GM21360 (cell line): ENCODE measurements at regions not wholly inside any gene's neighbourhood (a gene's known extent, or its start where the extent isn't known, plus 50 kb on each side); places are given as distances from the start of the nearest gene placed in this dataset.
"Not testable (repeated sequence)": the region's sequence is repeated elsewhere in the genome, so short reads cannot be mapped to it uniquely, and the experiment has no call there.

ENCODE experiments used
- ATAC-seq: cut with Tn5 transposase; IDR thresholded peaks from one replicate; pipeline ENCODE4 v1.9.1; 2021; ENCODE audit warnings: mild to moderate bottlenecking, moderate library complexity; ENCODE audit not compliant: unreplicated experiment

DNA sequence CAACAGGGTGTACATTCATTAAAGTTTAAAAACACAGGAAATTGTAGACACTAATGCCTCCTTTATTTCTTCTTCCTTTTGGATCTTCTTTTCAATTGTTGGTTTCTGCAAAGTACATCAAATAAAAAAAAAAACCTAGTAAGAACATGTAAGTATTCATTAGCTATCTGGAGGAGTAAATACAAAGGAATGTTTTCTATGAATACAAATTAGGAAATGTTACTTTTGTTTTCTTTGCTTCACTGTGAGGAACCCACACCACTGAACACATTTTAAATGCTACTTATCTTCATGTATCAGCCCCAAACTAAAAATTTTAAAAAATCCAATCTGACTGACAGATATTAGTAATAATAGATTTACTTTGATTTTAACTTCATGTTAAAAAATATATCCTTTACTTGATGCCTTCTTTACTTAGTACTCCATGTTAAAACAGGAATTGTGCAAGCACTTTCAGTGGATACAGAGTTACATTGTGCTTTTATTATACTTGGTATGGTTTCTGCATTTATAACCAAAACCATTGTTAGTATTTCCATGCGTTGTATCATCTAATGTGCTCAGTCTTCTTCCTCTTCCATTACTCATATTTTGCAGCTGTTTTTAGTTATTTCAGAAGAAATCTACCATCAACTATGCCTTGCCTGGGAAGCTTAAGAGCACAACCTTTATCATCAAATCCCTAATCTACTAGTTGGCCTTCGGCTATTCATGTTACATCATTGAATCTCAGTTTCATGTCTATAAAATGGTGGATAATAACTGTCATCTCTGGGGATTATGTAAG lies 236.9 kb upstream of the DPYD start:
- no peak for ATAC-seq

DNA sequence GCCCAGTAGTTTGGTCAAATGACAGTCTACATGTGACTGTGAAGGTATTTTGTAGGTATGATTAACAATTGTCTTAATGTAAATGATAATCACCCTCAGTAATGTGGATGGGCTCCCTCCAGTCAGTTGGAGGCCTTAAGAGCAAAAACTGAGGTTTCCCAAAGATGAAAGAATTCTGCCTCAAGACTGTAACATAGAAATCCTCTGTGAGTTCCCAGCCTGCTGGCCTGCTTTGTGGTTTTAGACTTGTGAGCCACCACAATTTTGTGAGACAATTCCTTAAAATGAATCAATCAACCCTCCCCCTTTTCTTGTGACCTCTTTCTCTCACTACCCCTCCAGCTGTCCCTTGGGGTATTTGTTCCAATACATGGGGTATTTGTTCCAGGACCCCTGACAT lies 226.4 kb upstream of the DPYD start:
- no peak for ATAC-seq

DNA sequence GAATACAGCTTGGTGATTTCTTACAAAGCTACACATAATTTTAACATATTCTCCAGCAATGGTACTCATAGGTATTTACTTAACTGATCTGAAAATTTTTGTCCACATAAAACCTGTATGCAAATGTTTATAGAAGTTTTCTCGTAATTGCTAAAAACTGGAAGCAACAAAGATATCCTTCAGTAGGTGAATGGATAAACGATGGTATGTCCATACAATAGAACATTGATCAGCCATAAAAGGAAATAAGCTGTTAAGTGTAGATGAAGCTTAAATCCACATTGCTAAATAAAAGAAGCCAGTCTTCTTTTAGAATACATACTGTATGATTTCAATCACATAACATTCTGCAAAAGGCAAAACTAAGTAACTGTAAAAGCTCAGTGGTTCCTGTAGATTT lies 224.8 kb upstream of the DPYD start:
- no peak for ATAC-seq

- no peak for ATAC-seq
Measured at GRCh38 chr1:98143403-98143802, 222.6 kb upstream of the DPYD start.

DNA sequence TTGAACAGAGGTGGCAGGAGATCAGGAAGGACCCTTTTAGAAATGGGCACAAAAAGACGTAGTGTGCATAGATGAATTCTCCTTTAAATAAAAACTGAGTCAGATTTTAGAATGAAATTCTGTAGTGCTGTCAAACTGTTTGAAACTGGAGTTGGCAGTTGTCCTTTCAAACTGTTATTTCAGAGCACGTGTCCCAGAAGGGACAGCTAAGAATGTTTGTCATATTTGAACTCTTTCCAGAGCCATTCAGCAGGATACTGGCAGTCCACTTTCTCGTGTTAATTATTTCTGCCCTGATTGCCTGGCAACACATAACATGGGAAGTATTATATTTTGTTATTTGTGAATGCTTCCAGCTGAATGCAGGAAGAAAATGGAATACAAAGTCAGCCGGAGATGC lies 212.3 kb upstream of the DPYD start:
- no peak for ATAC-seq

- ATAC-seq: no peak
Measured at GRCh38 chr1:98130408-98130807, 209.6 kb upstream of the DPYD start.

DNA sequence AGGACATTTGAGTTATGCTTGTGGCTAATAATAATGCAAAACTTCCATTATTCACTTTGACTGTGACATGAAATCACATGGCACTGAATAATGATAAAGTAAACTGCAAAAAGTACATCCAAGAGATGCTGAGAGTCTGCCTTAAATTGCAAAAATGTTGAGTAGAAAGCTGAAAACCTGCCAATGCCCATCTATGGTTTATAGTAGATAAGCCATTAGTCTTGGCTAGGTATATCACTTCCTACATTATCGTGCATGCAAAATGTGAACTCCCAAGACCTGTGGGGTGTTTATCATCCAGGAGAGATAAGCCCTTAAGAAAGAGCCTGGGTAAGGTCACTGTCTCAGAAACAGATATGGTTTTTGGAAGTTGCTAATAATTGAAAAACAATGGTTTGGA lies 208.7 kb upstream of the DPYD start:
- no peak for ATAC-seq

DNA sequence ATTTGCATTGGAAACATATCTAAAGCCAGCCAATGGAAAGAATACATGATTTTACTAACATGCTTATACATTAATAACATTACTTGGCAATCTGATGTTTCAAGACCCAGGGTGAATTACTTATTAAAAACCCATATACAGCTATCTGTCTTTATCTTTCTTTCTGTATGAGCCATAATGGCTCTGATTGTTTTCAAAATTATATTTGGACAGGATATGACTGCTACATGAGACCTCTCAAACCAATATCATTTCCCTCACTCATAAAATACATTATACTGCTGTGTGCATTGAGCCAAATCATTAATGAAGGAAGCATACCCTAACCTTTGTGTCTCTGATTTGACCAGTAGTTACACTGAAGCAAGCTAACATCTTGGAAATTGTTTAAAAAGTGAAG lies 205.9 kb upstream of the DPYD start:
- ATAC-seq: no peak

DNA sequence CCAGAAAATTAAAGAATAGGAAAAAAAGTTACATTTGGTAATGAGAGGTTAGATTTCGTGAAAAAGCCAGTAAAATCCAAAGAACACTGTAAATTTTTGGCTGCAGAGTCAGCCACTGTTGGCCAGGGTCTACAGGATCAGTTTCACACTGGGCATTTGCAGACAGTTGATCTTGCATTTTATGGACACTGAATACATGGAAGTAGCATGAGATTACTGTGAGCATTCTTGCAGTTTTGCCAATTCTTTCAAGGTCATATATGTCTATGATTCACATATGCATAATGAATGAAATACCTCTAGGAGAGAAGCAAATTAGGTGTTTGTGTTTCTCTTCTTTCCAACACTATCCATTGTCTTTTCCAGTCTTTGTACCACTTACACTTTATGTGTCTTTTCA lies 200.8 kb upstream of the DPYD start:
- no peak for ATAC-seq

GRCh38 chr1:98119796-98120195 lies 199.0 kb upstream of the DPYD start:
- no peak for ATAC-seq

- no peak for ATAC-seq
Measured at GRCh38 chr1:98113811-98114210, 193.0 kb upstream of the DPYD start.

- ATAC-seq: no peak
Measured at GRCh38 chr1:98112626-98113025, 191.8 kb upstream of the DPYD start.

DNA sequence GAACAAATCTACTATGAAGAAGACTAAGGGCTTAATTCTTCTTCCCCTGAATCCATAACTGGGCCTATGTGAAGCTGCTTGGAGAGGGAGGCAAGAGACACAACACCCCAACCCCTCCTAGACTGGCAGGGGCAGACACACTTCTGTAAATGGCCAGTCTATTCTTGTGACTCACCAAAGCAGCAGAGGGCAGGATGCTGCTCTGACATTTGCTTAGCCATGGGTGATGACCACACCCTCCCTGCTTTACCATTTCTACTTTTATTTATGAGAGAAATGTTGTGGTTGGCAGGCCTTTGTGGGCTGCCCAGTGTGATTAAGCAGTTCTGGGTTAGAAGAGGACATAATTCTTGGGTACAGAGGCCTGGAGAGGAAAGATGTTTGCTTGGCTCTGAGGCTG lies 189.8 kb upstream of the DPYD start:
- ATAC-seq: no peak

- ATAC-seq: not testable (repeated sequence)
Measured at GRCh38 chr1:98108378-98108777, 187.5 kb upstream of the DPYD start.

- ATAC-seq: no peak
Measured at GRCh38 chr1:98107256-98107655, 186.4 kb upstream of the DPYD start.

DNA sequence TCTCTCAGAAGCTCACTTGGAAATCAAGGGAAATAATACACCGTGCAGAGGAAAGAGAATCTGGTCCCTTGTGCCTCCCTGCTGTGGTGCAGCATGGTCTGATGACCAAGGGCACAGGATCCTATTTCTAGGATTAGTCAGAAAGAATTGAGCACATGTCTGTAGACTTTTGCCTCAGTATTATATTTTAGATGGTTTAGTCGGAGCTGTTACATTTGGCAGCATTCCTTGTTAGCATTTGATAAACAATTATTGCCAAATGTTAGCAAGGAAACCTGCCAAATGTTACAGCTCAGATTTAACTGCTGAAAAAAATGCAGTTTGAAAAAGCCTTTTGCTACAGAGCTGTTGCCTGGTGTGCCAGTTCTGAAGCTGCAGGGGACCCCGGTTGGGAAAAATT lies 183.5 kb upstream of the DPYD start:
- no peak for ATAC-seq

DNA sequence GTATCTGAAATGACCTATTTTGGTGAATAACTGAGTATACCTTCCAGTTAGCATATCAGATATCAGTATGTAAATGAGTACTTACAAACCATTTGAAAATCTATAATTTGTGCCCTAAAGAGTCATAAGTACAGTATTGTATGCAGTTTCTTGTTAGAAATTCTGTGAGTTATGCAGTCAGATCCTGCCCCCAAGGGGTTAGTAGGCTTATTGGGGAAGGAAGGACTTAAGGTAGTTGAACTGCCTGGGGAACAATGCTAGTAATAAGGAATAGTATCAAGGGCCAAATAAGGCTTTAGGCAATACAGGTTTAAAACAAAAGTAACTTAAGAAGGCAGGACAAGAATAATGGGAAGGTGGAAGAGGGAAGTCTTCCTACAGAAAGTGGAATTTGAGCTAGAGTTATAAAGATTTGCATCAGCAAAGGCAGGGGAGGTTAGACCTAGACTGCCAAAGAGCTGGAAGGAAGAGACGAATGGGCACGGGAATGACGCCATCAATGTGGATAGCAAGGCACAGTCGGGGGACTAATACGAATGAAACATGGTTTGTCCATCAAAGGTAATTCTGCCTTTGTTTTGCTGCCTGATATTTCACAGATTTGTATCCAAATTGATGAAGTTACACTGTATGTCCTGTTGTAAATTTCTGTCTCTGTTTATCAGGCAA lies 182.9 kb upstream of the DPYD start:
- no peak for ATAC-seq

GRCh38 chr1:98102345-98103030 lies 181.7 kb upstream of the DPYD start:
- ATAC-seq: no peak

- ATAC-seq: no peak
Measured at GRCh38 chr1:98101364-98101763, 180.5 kb upstream of the DPYD start.

GRCh38 chr1:98099501-98099900 lies 178.7 kb upstream of the DPYD start:
- no peak for ATAC-seq

DNA sequence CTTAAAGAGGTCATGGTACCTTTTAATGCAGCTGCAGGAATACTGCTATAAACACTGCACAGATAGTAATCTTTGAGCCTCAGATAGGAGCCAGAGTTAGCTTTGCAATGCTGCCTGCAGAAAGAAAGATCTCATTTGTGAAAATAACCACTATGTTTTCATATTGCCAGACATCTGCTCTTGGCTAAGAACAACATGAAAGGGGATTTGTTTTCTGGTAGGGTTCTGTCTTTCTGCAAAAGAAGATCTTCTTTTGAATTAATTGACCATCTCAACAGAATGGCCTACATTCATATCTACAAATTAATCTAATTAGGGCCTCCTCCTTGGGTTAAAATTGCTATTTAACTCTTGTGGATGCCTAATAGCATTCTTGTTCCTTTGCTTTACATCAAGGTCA lies 177.6 kb upstream of the DPYD start:
- no peak for ATAC-seq

DNA sequence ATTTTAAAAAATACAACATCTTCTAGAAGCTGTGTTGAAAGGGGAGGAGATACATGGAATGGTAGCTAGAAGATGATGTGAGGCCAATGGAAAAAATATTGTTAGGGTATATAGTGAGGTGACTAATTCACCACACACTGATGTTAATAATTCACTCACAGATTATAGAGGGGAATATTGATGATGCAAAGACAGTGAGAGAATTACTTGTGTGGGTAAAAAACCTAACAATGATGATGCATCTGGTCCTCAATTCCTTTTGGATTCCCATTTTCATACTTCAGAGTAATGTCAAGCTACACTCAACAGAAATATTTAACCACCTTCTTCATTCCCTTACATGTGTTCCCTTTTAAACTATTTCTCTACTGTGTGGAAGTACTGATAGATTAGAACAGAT lies 169.5 kb upstream of the DPYD start:
- ATAC-seq: no peak
